Brain microvascular endothelial cell (primary cell): ENCODE measurements at regions not wholly inside any gene's neighbourhood (a gene's known extent, or its start where the extent isn't known, plus 50 kb on each side); places are given as distances from the start of the nearest gene placed in this dataset.

ENCODE experiments used
- DNase-seq: peaks from one replicate; pipeline ENCODE4 v3.0.0-alpha.2; 2020
- H3K27ac ChIP-seq: fragments of 250-450 bp; sonication (Bioruptor Pico); 2 replicates; pipeline ENCODE4 v1.5.1; 2020; ENCODE audit warnings: mild to moderate bottlenecking, moderate library complexity
- H3K27me3 ChIP-seq: fragments of 250-450 bp; sonication (Bioruptor Pico); replicated peaks from 2 replicates; pipeline ENCODE4 v1.5.1; 2020; ENCODE audit warnings: mild to moderate bottlenecking
- H3K36me3 ChIP-seq: fragments of 250-450 bp; sonication (Bioruptor Pico); replicated peaks from 2 replicates; pipeline ENCODE4 v1.5.1; 2020; ENCODE audit warnings: mild to moderate bottlenecking
- H3K4me3 ChIP-seq: 2 replicates; pipeline ENCODE4 v1.5.1; 2011; ENCODE audit warnings: low read depth, mild to moderate bottlenecking, control low read depth, low read length, moderate library complexity
- in situ Hi-C: cut with HindIII; loops from 2 replicates; pipeline ENCODE4 v1.10.0; 2017; ENCODE audit warnings: low sequenced_read_pairs, low pct_ligation_motif_present
- TF ChIP-seq, protein P1 (sequence below): IDR thresholded peaks from 2 replicates; pipeline ENCODE4 v1.5.1; 2011; ENCODE audit warnings: low read depth, mild to moderate bottlenecking, moderate library complexity, low read length, control low read depth, inconsistent platforms; ENCODE audit errors: missing control alignments

DNA sequence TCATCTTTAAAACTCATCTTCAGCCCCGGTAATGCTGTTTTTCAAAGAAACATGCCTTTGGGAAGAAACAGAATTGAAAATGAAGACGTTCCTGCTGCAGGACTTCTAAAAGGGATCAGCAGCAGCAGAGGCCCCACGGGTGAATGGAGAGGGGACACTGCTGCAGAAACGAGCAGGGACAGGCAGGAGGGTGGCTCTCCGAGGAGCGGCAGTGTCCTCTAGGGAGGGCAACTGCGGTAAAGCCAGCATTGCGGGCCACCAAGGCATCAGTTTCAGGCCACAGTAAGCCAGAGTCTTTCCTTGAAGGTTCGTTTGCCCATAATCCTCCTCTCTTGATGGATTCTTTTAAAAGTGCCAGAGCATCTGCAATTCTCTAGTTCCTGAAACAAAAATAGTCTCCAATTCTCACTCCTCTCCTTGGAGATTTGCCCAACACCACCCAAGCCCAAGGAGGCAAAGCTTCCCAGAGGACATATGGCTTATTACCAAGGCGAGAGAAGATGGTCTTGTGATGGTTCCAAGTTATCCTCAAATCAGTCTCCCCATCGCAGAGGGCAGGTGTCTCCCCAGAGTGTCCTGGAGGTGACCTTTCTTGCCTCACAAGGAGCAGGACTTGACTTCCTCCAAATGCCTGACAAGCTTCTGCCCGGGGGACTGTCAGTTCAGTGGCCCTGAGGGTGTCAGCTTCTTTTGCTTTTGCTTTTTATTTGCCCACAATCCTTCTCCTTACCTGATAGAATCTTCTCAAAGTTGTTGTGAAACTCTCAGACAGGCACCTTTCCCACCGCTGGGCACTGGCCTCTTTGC lies 341.1 kb upstream of the B3GAT1 start:
- Histone ChIP-seq H3K27me3 (no peaks in the 10 kb centered on the region), H3K4me3 (no peak overlapping the region), H3K36me3 (no peaks in the 10 kb centered on the region), H3K27ac (no peak overlapping the region)
- TF ChIP-seq, protein P1, sequence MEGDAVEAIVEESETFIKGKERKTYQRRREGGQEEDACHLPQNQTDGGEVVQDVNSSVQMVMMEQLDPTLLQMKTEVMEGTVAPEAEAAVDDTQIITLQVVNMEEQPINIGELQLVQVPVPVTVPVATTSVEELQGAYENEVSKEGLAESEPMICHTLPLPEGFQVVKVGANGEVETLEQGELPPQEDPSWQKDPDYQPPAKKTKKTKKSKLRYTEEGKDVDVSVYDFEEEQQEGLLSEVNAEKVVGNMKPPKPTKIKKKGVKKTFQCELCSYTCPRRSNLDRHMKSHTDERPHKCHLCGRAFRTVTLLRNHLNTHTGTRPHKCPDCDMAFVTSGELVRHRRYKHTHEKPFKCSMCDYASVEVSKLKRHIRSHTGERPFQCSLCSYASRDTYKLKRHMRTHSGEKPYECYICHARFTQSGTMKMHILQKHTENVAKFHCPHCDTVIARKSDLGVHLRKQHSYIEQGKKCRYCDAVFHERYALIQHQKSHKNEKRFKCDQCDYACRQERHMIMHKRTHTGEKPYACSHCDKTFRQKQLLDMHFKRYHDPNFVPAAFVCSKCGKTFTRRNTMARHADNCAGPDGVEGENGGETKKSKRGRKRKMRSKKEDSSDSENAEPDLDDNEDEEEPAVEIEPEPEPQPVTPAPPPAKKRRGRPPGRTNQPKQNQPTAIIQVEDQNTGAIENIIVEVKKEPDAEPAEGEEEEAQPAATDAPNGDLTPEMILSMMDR: no peak
- DNase-seq: no peak
- in situ Hi-C loops: no loop called here

DNA sequence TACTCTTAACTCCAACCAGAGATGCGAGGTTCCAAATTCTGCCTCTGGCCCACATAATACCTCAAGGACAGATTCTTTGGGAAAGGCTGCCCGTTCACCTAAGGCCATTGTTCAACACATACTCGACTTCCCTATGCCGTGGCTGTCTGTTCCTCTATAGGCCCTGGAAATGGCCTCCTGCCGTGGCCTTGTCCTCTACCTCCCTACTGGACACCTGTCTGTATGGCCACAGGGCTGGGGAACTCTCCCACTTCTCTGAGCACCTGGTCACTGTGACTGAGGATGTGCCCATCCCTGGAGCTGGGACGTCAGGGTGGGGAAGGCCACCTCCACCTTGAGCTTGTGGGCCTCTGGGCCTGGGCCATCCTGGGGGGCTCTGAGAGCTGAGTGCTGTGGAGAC lies 340.5 kb upstream of the B3GAT1 start:
- in situ Hi-C loops: no loop called here
- H3K4me3 ChIP-seq: no peak overlapping the region
- no peak overlapping the region for H3K27ac ChIP-seq
- TF ChIP-seq, protein P1: no peak
- no peak for DNase-seq
- H3K27me3 ChIP-seq: no peaks in the 10 kb centered on the region
- H3K36me3 ChIP-seq: no peaks in the 10 kb centered on the region

DNA sequence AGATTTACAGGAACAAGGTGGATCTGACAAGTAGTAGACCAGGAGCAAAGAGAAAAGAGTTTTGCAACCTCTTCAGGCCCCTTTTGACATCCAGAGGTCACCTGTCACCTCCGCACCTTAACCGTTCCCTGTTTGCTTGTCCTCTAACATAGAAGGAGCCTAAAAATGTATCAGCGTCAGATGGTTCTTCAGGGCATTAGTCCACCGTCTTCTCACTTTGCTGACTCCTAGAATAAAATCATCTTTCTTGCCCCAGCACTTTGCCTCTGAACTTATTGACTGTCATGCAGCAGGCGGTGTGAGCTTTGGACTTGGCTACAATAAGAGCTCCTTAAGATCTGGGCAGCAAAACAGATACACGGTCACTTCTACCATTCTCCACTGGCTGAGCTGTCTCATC lies 339.7 kb upstream of the B3GAT1 start:
- no peak overlapping the region for H3K27ac ChIP-seq
- DNase-seq: no peak
- in situ Hi-C loops: no loop called here
- TF ChIP-seq, protein P1: no peak
- H3K36me3 ChIP-seq: no peaks in the 10 kb centered on the region
- H3K4me3 ChIP-seq: no peak overlapping the region
- H3K27me3 ChIP-seq: no peaks in the 10 kb centered on the region

DNA sequence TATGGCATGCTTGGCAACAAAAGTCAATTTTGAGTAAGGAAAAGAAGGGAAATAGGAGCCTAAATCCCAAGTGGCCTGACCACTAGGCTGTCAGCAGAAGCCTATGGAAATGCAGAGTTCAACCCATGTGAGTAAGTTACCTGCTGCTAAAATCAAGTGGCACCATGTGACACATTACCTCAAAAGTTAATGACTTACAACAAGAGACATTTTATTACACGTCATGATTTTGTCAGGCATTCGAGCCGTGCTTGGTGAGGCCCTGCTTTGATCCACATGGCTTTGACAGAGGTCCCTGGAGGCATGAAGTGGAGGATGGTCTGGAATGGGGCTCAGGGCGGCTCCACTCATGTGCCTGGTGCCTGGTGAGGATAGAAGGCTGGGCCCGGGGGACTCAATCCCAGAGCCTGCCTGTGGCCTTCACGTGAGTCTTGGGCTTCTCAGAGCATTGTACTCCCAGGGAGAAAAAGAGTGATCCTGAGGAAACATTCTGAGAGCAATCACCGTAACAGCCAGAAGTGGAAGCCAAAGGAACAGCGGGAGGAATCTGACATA lies 339.1 kb upstream of the B3GAT1 start:
- TF ChIP-seq, protein P1: no peak
- no peak overlapping the region for H3K27ac ChIP-seq
- no peaks in the 10 kb centered on the region for H3K27me3 ChIP-seq
- no peak for DNase-seq
- in situ Hi-C loops: no loop called here
- H3K36me3 ChIP-seq: no peaks in the 10 kb centered on the region
- H3K4me3 ChIP-seq: no peak overlapping the region

DNA sequence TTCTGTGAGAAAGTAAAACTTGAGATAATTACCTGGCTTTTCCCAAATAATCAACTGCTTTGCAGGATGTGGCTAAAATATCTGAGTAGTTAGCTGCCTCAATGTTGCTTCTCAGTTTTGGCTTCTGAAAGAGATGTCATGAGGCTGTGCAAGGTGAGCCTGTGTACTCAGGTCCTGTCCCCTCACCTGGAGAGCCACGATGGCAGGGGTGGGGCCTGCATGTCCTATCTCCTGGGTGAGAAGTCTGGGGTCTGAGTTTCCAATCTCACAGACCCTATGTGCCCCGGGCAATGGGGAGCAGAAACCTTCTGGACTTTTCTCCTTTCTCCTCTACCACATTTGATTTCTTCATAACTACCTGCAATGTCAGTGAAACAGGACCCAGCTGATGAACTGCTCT lies 338.6 kb upstream of the B3GAT1 start:
- Histone ChIP-seq H3K27ac (no peak overlapping the region), H3K36me3 (no peaks in the 10 kb centered on the region), H3K27me3 (no peaks in the 10 kb centered on the region), H3K4me3 (no peak overlapping the region)
- in situ Hi-C loops: no loop called here
- TF ChIP-seq, protein P1: no peak
- no peak for DNase-seq
